Left lobe of liver (tissue), 2 donors: ENCODE measurements at regions not wholly inside any gene's neighbourhood (a gene's known extent, or its start where the extent isn't known, plus 50 kb on each side); places are given as distances from the start of the nearest gene placed in this dataset.
A peak's percentile ranks its signal among the peaks of the same experiment; 100 is the strongest.
"Not testable (repeated sequence)": the region's sequence is repeated elsewhere in the genome, so short reads cannot be mapped to it uniquely, and the experiment has no call there.

ENCODE experiments used
- ATAC-seq: fragments of 200-7000 bp; cut with Tn5 transposase; one replicate; pipeline ENCODE4 v1.9.1; 2020; ENCODE audit warnings: mild to moderate bottlenecking, moderate library complexity
- DNase-seq: peaks from one replicate; pipeline ENCODE4 v3.0.0-alpha.2; 2020; ENCODE audit warnings: low spot score
- donor health status: DM: no; HTN: no; CAD: no; lungs with moderate emphysema.
- donor health status: DM: no; HTN: yes; CAD: no.

DNA sequence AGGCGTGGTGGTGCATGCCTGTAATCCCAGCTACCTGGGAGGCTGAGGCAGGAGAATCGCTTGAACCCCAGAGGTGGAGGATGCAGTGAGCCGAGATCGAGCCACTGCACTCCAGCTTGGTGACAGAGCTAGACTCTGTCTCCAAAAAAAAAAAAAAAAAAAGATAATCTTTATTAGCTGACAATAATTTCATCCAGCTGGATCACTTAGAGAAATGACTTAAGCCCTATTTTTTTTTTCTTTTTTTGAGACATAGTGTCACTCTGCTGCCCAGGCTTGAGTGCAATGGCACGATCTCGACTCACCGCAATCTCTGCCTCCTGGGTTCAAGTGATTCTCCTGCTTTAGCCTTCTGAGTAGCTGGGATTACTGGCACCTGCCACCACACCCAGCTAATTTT lies 51.6 kb upstream of the MAP4K4 start:
- not testable (repeated sequence) for DNase-seq, ATAC-seq

DNA sequence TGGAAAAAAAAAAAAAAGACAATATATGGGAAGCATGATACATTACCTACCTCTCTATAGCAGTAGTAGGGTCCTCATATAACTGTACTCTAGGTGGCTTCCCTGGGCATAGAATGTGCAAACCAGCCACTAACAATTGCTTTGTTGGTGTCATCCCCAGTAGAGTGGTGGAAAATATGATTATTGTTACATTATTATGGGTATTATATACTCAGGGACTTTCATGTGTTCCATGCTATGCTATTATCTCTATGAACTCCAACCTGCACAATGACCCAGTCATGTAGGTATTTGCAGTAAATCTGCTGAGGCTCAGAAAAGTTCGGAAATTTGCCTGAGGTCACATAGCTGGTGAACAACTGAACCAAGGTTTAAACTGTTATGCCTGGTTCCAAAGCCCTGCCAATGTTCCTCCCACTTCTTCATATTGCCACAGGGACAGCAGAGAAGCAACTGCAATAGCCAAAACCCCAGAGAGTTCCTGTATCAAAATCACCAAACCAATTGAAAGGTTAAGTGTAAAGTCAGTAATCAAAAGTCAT lies 52.6 kb upstream of the MAP4K4 start:
- ATAC-seq (no peak), DNase-seq (no peak)

GRCh38 chr2:101643004-101643524 lies 54.4 kb upstream of the MAP4K4 start:
- ATAC-seq (no peak), DNase-seq (no peak)

DNA sequence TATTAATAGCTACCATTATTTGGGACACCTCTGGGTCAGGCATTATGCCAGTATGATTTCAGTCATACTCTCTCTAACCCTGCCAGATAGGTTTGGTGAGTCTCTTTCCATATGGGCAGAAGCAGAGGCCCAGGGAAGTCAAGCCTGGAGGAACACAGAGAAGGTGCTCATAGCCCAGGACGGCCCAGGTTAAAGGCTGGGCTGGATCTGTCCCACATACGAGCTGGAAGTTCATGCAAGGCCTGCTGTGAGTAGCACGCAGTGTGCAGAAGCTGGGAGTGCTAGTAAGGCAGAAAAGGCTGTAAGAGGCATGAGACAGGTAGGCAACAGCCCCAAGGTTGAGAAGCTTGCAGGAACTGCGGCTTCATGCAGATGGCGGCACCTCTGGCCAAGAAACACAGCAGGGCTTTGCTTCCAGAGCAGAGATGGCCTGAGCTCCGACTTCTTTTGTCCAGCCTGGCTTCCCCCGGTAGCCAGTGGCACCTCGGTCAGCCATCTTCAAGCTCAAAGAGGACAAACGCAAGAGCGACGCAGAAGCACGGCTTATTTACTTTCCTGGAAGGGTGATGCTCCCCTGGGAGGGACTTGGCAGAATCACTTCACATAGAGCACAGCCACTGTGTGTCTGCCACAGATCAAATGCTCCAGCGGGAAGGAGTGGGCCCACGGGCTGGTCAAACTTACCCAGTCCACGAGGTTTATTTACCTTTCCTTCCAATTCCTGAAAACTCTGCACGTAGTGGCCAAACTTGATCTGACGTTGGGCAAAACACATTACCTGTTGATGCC lies 58.5 kb upstream of the MAP4K4 start:
- DNase-seq, result no peak
- ATAC-seq, result peak; percentile 23

DNA sequence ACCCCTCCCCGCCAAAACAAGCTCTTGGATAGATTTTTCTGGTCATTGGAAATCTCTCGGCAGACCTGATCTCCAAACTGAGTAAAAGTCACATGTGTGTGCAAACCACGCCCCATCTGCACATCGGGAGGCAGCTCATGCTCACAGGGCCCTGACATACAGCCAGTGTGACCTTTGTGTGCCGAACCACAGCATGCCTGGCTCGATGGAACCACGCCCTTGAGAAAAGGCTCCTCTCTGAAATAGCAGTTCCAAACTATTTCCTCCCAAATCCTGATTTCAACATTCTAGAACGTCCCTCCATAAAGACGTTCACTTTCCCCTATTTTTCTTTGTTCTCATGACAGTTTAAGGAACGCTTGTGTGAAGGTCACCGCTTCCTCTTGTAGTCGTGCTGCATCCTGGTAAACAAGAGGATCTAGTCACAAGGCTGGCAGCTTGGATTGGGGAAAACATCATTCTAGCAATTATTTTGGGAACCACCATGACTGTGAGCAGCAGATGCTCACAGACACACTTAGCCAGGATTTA lies 59.3 kb upstream of the MAP4K4 start:
- no peak for ATAC-seq
- no peak for DNase-seq

DNA sequence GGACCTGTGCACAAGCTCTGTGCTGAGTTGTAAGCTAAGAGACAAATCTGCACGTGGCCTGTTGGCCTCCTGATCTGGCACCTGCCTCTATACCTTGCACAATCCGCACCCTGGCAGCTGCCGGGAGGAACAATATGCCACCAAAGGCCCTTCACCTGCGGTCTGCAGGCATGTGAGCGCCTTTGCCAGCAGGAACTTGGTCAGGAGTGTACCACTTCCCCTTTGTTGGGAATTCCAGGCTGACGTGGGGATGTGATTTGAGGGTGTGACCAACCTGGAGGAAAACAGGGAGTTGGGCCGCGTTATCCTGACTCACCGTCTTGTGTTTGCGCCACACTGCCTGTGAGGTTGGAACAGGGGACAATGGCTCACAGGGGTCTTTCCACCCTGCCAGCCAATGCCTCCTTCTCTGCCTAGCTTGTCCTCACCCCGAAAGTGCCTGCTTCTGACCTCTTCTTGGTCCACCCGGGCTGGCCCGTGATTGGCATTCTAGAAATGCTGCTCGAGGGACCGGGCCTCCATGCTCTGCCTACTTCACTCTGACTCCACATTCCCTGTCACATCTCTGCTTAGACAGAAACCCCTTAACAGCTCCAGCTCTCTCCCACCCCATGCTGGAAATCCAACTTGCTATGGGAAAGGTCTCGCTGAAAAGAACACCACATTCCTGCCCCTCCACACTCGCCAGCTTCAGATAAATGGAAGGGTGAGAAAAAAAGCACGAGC lies 67.1 kb upstream of the MAP4K4 start:
- DNase-seq (peak; percentile 91), ATAC-seq (peak; percentile 94)

- no peak for ATAC-seq
Measured at GRCh38 chr2:101628030-101628392, 69.5 kb upstream of the MAP4K4 start.

DNA sequence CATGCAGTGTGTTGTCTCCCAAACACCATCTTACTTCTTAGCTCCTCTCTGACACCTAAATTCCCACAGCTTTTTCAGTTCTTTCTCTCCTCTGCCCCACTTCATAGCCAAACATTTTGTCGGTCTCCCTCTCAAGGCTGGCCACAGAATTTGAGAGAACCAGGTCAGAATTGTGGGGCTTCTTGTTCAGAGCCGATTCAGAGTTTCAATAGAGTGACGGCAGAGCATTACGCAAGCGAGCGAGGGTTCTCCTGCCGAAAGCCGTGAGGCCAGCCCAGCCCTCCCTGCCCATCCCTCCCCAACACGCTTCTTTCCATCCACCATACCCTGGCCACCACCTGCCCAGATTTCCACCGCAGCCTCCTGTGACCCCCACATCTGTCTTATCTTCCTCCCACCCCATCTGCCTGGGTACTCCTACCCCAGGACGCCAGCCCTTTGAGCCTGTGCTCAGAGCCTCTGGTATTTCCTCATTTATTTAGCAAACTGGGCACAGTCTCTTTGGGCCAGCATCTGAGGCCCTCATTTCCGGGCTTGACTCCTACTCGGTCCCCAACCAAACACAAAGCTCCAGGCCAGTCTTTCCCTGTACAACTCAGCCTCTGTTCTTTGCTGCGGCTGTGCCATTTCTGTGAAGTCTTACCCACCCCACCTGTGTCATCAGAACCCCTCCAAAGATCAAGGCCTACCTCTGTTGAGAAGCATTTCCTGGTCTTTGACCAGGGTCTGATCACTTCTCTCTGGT lies 70.0 kb upstream of the MAP4K4 start:
- no peak for DNase-seq

More at GRCh38 chr2:101628030-101628392, 69.5 kb upstream of the MAP4K4 start:
- DNase-seq, result no peak

DNA sequence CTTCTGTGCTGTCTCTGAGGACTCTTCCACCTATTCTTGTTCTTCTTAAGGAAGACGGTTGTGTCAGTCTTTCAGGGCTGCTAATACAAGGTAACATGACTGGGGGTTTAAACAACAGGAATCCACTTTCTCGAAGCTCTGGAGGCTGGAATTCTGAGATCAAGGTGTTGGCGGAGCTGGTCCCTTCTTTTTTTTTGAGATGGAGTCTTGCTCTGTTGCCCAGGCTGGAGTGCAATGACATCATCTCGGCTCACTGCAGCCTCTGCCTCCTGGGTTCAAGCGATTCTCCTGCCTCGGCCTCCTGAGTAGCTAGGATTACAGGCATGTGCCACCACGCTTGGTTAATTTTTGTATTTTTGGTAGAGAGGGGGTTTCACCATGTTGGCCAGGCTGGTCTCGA lies 71.7 kb upstream of the MAP4K4 start:
- DNase-seq, ATAC-seq: not testable (repeated sequence)

More for the DNA sequence above, 70.0 kb upstream of the MAP4K4 start:
- no peak for ATAC-seq

DNA sequence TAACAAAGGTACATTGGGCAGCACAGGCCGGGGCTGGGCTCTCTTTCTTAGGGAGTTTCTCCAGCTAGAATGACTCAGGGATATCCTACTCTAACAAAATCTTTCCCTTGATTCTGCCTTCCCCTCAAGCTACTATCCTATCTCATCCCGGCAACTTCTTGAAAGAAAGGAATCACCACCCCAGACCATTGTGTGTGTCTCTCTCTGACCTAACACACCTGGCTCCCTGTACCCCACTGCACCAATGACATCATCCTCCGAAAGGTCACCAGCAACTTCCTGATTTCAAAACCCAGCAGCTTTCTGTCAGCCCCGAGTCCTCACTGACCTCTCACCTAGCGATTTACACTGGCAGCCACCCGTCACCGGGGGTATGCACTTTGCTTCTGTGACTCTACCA lies 72.1 kb upstream of the MAP4K4 start:
- ATAC-seq, result peak; percentile 71
- DNase-seq, result peak; percentile 65

DNA sequence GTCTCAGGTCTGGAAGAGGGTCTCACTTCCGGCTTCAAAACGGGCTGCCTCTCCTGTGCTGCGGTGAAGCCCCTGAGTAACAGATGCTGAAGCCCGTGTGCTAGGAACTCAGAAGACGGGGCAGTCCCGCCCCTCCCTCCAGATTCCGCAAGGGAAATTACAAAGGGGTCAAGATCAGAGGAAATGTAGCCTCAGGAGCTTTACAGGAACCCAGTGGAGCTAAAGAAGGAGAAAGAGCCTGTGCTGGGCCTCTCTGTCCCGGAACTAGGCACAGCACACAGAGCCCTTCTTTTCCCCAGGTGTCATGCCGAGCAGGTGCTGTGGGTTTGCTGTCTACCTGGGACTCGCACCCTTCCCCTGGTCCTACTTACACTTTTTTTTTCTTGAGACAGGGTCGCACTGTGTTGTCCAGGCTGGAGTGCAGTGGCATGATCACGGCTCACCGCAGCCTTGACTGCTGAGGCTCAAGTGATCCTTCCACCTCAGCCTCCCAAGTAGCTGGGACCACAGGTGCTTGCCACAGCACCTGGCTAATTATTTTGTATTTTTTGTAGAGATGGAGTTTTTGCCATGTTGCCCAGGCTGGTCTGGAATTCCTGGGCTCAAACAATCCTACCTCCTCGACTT lies 72.7 kb upstream of the MAP4K4 start:
- ATAC-seq (no peak), DNase-seq (no peak)

DNA sequence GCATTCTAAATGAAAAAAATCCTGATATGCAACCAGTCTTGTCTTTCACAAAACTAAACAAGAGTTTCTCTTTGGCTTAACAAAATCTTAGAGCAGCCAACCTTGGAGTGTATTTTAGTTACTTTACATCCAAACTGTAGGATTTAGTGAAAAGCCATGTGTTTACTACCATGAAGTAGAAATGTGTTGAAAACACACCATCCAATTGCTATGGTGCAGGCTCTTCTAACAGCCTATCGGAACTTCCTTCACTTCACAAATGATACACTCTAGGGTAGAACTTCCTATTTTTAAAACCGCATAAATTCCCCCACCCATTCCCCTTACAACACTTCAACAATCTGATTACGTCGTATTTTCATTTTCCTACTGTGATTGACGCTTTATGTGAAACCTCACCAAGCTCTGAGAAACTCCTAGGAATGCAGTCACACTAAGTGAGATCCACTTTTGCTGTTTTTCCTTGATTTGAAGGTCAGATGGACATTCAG lies 74.4 kb upstream of the MAP4K4 start:
- ATAC-seq, result no peak

GRCh38 chr2:101622210-101623030 lies 75.1 kb upstream of the MAP4K4 start:
- DNase-seq (no peak), ATAC-seq (no peak)

More for the DNA sequence above, 74.4 kb upstream of the MAP4K4 start:
- no peak for DNase-seq

GRCh38 chr2:101619191-101619591 lies 78.3 kb upstream of the MAP4K4 start:
- DNase-seq (no peak), ATAC-seq (no peak)

- no peak for ATAC-seq
- no peak for DNase-seq
Measured at GRCh38 chr2:101617796-101618195, 79.7 kb upstream of the MAP4K4 start.

- ATAC-seq (no peak), DNase-seq (no peak)
Measured at GRCh38 chr2:101617188-101617587, 80.3 kb upstream of the MAP4K4 start.

GRCh38 chr2:101614127-101614759 lies 83.3 kb upstream of the MAP4K4 start:
- DNase-seq (no peak), ATAC-seq (no peak)

DNA sequence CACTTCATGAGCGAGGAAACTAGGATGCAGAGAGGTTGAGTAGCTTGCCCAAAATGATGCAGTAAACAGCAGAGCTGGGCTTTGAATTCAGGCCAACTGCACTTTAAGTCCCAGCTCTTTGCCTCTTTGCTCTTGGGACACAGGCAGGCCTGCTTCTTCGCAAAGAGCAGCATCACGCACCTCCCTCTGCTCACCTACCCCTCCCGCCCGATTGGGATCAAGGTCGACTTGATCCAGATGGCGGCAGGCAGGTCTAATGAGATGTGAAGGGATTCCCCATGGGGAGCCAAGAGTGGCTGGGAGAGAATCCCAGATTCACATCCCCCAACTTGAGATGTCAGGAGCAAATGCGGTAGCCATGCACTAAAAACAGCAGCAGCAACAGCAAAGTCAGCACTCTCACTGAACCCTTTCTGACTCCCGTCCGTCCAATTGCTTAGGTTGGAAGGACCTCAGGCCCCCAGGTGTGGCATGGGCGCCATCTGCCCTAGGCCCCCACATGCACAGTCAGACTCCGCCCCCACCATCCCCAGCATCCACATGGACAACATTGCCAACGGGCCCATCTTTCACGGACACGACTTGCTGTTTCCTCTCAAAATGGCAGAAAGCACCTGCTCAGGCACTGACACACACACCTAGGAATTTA lies 84.3 kb upstream of the MAP4K4 start:
- ATAC-seq (no peak), DNase-seq (no peak)
